ELF-1 (cell line): ENCODE measurements at regions not wholly inside any gene's neighbourhood (a gene's known extent, or its start where the extent isn't known, plus 50 kb on each side); places are given as distances from the start of the nearest gene placed in this dataset.

Experiments used
- DNase-seq: peaks from one replicate; pipeline ENCODE4 v3.0.0-alpha.2; 2016; ENCODE audit warnings: low read depth, low spot score

DNA sequence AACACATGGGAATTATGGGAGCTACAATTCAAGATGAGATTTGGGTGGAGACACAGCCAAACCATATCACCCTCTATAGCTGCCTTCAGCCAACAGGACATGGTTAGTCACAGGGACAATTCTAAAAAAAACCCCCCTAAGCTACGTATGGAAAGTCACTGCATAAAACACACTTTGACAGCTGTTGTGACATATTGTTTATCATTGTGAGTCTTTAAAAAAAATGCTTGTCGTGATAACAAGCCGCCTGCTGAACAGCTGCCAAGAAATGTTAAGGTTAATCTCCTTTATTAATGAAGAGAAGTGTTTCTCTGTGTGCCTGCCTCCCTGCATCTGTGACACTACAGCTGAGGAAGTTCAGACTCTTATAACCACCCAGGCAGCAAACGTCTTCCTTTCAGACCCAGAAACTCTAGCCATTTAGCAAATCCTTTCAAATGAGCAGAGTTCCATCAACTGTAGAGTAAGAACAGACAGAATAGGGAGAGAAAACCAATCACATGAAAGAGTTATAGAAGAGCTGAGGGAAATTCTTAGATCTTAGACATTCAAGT lies 1459.6 kb upstream of the TMEM132C start:
- no peak for DNase-seq

DNA sequence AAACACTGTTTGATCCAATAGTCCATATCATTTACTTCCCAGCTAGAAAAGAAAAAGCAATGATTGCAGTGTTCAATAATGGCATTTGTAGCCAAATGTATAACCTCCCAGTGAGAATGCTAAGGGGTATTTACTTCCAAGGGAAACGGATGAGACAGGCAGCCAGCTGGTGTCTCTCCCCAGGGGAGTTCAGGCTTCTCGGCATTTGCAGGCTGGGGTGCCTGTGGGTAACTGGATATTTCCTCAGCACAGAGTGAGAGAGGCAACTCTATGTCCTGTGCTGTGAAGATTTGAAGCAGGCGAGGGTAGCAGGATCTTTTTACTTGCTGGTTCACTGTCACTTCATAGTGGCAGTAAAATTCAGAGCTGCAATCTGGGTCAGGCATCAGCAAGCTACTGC lies 1455.6 kb upstream of the TMEM132C start:
- DNase-seq: no peak

DNA sequence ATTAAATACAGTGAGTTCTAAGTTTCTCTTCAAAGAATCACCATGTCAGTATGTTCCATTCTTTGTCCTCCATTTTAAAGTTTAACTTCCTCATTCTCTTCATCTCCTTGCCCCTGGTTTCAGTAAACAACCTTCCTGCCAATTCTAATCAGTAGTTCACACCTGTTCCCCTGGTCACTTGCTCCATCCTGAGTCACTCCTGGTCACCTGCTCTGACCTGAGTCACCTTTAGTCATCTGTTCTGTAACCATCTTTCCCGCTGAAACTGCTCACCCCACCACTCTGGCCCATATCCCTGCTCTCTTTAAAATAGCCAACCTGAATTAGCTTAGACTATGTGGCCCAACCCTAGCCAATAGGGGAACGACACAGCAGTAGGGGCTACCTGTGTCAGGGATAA lies 1447.4 kb upstream of the TMEM132C start:
- DNase-seq: no peak

DNA sequence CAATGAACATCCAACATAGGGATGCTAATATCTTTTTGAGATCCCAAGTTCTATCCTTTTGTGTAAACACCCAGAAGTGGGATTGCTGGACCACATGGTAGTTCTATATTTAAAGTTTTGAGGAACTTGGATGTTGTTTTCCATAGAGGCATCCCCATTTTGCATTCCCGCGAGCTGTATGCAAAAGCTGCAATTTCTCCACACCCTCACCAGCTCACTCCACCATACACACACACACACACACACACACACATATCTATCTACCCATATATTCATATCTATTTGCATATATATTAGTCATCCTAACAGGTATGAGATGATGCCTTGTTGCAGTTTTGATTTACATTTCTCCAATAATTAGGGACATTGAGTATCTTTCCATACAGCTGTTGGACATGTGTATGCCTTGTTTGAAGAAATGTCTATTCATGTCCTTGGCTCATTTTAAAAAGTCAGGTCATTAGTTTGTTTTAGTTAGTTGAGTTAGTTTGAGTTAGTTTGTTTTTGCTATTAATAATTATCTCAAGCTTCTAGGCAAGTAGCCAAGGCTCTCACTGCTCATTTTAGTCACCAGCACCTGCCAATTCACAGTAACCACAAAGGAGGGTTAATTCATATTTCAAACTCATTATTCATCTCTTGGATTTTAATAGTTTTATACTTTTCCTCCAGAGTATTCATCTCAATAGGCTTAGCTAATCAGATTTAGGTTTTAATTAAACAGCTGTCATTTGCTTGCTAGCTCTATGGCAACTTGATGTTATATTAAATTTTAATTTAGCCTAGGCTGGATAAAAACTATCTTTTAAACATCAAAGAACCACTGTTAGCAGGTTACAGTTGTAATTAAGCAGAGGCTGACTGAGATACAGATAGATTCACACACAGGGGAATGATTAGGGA lies 1435.9 kb upstream of the TMEM132C start:
- DNase-seq: no peak

DNA sequence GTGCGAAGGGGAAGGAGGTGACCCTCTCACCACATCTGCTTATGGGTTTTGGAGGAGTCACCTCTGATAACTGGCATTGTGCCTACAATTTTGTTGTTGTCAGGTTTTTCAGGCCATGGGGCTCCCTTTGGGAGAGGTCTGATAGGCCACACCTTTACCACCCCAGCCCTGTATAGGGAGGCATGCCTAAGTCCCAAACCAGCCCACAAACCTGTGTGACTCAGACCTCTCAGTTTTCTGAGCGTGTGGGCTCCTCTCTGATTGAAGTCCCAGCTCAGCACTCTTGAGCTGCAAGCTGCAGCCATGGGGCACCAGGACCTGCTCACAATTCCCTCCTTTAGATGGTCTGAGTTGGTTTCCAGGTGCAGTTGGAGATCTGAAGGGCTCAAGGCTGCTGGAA lies 1429.3 kb upstream of the TMEM132C start:
- no peak for DNase-seq

DNA sequence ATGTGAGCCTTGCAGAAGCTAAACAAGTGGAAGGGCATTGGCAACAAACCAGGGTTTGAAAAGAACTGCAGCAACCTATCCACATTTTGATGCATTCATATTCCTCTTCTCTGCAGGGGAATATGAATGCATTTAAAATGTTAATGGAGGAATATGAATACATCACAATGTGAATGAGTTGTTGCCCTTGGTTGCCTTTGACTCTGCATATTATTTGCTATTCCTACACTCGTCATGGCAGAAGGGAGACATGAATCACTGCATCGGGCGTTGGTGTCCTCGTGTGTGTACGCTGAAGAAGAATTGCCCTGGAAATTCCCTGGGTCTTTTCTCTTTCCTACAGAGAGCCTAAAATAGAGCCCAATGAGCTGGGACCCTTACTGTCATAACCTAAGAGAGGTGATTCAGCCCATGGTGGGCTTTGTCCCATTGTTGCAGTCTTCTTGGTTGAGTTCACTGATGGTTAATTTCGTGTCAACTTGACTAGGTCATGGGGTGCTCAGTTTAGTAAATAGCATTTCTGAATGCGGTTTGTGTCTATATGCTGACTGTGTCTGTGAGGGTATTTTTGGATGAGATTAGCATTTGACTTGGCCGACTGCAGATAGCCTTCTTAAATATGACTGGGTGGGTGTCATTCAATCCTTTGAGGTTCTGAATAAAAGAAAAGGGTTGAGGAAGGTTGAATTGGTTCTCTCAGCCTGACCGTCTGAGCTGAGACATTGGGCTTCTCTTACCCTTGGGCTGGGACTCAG lies 1422.9 kb upstream of the TMEM132C start:
- no peak for DNase-seq

DNA sequence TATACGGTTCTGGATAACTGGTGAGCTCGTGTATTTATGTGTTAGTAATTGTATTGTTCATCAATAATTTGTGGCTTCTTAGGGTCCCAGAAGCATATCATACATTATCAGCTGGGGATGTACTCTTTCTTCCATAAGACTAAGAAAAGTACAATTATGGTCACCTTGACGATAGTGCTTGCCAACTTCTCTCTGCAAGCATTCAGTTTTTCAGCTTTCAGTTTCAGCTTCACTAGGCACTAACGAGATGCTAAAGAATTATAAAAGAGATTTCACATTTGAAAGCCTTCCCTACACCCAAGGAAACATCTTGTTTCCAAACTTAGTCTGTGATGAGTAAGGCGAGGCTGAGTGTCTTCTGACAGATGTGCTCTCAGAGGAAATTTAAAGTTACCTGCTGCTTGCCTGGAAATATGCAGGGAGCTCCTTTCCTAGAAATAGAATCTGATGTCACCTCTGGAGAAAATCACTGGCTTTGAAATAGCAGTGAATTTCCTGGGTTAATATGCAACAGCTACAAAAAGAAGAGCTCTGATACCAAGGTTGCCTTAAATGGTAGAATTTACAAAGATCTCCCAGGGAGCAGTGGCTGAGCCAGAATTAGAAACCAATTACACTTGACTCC lies 1419.9 kb upstream of the TMEM132C start:
- DNase-seq: no peak

DNA sequence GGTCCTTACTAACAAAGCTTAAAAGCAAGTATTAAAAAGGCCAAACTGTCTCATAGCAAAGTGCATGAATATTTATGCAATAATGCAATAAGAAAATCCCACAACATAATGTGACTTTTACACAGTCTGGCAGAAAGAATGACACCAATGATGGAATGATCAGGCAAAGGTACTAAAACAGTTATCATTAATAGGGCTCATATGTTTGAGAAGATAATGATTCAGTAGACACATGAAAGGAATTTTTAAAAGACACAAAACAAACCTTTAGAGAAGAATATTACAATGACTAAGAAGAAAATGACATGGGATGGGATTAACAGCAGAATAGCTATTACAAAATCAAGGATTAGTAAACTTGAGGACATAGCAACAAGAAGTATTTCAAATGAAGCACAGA lies 1411.2 kb upstream of the TMEM132C start:
- DNase-seq: no peak

DNA sequence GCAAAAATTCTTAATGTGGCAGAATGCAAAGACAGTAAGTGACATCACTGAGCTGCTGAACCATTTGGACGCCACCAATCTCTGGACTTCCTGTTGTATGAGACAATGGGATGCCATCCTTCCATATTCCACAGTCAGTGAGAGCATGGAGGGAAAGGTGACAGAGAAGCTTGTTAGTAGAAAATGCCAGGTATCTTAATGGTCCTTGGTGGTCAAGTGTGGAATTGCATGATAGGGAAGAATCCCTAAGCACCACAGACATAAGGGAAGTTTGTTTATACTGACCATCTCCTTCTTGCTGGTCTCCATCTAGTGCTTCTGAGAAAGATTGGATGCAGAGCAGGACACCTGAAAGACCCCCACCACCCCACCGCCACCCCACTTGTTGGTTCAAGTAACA lies 1410.0 kb upstream of the TMEM132C start:
- no peak for DNase-seq

DNA sequence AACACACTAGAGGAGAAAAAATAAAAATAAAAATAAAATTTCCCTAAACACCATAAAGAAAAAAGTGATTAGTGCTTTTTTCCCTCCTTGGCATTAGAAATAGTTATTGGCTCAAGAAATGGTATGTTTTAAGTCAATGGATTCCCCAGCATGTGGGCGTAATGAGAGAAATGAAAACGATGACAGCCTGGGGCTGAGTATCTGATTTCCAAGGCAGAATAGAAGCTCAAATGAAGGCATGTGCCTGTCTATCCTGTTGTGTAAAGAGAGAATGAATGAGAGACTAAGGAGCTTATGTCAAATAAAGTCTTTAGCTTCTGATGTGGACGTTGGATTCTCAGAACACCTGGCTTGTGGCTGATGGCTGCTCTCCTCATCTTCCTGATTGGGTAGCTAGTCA lies 1408.4 kb upstream of the TMEM132C start:
- DNase-seq: no peak

DNA sequence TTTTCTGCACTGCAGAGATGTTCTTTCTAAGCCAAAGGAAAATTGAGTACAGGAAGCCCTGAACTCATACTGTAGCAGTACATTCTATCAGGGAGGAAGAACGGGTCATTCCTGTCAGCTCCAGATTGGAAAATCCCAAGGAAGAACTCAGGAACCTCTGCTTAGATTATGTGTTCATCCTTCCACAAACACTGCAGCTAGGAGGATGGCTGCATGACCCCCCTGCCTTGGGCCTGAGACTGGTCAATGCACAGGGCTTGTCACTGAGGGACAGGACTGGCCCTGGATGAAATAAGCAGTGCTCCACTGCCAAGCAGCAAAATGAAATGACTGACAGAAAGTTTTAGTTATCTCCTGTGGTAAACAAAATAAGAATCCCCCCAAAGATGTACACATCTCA lies 1406.8 kb upstream of the TMEM132C start:
- DNase-seq: no peak

DNA sequence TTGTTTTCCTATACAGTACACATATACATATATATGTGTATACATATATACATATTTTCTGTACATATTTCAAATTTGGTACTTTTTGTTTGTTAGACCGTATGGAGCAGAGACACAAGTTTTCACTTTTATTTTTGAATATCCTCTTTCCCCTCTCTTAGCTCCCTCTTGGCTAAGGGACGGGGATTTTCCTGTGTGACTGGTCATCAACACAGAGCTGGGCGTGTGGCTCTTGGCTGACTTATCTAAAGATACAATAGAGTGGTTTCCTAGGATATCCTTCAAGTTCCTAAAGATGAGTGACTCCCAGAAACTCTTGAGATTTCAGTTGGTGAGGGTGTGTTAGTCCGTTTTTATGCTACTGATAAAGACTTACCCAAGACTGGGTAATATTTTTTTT lies 1404.5 kb upstream of the TMEM132C start:
- DNase-seq: no peak

DNA sequence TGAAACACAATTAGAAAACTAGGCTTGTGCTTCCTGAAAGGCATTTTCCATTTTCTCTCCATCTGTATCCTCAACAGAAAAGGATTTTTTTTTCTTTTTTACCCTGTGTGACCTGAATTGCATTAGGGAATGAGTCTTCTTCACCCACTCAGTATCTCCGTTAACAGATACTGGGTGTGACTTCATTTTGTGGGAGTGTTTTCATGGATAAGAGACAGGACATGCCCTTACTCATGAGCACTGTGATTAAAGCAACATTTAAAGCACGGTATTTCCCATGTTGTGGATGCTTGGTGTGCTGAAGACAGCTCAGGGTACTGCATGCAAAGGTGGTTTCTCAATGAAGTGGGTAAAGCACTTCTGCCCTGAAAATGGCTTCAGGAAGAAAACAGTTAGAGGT lies 1397.3 kb upstream of the TMEM132C start:
- DNase-seq: no peak

DNA sequence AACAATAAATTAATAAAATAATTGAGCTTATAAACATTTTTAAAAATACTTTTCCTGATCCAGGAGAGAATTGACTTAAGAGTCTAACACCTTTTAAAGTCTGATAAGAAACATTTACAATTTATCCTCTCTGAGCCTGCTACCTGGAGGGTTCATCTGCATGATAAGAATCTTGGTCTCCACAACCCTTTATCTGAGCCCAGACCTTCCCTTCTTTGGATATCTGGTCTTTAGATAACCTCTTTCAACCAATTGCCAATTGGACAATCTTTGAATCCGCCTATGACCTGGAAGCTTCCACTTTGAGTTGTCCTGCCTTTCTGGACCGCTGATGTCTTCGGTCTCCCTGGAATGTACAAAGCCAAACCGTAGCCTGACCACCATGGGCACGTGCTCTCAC lies 1393.3 kb upstream of the TMEM132C start:
- no peak for DNase-seq

DNA sequence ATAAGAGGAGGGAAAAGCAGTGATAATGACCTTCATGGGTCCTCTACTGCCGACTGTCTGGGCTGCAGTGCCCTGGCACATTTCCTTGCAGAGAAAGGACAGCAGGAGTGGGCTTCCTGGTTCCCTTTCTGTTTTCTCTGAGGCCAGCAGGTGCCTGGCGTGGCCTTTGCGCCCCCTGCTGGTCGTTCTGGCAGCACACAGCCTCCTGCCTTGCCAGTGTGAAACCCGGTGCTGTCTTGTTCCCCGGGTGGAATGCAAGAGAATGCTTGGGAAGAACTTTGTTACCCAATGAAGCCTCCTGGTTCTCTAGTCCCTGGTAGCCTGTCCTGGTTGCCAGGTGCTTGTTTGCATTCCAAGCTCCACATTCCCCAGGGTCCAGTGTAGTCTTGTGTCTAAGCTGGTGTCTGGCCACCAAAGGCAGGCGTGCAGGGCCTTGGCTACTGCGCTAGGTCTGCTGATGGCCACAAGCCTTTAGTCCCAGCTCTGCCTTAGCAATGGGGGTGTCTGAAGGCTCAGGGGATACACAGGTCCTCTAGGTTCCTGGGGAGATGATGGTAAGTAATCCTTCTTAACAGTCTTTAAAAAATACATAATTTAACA lies 1392.4 kb upstream of the TMEM132C start:
- peak; percentile 49 for DNase-seq

DNA sequence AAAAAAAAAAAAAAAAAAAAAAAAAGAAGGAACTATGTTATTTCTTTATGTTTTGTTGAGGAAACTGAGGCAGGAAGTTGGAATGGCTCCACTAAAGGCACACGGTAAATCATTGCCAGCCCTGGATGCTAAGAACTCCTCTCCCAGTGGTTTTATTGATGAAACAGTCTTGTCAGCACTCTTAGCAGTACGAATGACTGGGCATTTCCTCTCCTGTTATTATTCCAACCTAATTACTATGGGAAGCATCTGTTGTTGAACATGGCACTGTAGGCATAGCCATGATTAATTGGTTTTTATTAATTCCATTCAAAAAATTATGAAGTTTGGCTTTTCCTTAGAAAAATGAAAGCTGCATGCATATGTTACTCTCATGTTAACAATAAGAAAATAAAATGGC lies 1387.1 kb upstream of the TMEM132C start:
- DNase-seq: no peak

DNA sequence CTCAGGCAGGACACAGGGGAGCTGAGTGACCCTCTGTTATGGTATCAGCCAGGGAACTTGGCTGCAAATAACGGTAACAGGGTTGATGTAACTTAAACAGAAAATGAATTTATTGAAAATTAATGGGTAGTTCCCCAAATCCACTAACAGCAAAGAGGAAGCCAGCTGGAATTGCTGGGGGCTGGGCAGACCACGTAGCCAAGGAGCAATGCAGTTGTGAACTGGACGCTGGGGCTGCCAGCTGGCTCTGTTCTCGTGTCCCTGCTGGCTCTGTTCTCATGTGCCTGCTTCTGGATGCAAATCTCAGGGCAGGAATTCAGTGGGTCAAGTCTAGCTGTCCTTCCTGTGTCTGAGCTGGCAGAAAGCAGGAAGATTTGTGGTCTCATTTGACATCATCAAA lies 1383.3 kb upstream of the TMEM132C start:
- no peak for DNase-seq

DNA sequence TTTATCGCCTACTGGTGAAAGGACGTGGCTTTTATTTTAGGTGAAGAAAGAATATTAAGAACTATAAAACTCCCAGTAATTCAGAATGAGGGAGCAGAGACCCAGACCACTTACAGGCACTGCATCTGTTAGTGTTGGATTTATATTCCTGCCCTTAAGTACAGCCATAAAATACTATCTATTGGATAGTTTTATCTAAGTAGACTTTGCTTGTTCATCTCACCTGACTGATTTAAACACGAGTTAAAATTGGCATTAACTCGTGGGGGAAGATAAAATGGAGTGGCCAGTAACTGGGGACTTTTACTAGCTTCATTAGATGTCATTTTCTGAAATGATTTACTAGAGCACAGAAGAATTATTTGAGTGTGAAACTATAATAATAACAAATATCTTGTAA lies 1377.5 kb upstream of the TMEM132C start:
- no peak for DNase-seq

DNA sequence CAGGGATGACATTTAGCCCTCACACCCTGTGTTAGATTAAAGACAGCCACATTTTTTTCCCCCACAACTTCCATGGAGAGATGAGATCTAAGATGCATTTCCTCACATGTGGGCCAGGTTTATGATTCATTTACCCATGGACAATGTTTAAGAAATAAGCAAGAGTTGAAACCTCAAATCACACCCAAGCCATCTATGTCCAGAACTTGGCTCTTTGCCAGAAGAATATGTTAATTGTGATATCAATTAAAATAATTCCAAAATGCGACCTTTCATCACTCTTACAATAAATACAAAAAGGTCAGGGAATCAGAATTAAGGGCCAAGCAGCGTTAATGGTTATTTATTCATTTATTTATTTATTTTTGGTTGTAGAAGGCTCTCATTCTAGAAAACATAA lies 1376.9 kb upstream of the TMEM132C start:
- DNase-seq: no peak

DNA sequence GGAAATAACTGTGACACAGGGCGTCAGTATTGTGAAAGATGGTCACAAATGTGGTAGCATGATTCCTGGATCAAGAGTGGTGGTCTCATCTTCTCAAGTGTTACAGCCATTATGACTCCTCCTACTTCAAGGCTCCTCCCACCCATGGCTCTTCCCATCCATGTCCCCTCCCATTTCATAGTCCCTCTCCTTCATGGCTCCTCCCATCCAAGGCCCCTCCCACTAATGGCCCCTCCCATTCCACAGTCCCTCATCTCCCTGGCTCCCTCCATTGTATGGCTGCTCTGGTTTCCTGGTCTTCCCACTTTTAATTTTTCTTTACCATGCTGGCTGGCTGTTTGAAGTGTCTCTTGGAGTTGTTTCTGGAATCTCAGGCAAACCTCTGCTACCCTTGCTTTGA lies 1375.2 kb upstream of the TMEM132C start:
- DNase-seq: no peak

DNA sequence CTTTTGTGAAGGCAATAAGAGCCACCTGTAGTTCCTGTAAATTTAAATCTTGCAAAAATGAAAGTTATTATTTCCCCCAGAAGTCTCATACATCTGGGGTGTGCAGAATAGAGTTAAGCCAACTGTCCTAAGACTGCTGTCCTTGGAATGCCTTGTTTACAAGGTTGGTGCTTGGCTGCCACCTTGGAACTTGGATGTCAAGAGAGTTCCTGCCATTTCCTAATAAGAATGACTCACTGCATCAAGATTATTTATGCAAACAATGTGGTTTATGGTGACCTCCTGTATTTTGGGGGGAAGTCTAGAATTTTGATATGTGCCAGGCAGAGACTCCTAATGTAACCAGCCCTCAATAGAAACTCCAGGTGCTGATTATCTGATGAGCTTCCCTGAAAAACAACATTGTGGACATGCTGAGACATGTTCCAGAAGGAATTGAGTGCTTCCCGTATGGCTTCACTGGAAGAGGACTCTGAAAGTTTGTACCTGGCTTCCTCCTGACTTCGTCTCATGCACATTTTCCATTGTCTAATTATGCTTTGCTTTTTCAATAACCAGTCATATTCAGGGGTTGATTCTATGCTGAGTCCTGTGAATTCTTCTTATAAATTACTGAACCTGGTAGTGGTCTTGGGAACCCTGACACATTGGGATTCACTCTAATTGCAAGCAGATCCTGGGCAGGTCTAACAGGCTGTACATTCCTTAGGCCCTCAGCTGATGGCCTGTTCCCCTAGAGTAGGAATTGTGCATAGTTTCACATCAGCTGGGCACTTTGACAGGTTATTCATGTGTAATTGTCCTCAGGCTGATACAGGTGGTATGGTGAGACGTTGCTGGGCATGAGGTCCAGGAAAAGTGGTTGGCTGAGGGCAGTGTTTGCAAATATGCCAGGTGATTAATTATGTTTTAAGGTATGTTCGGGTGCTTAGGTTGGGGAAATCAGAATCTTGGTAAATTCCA lies 1370.7 kb upstream of the TMEM132C start:
- DNase-seq: no peak
